ENCODE measurements at regions not wholly inside any gene's neighbourhood (a gene's known extent, or its start where the extent isn't known, plus 50 kb on each side); places are given as distances from the start of the nearest gene placed in this dataset.

- TF ChIP-seq CTCF (conservative IDR thresholded peaks at IDR 0.05; ENCODE audit: low read length) (no peak), EZH2phosphoT487 (IDR thresholded peaks at IDR 0.05; ENCODE audit: borderline replicate concordance, low read depth, low read length) (no peak)
These were observed 177.1 kb upstream of the FSTL4 start for GRCh38 chr5:133789428-133789827.

Data from OCI-LY7 (cell line).